ENCODE measurements at regions not wholly inside any gene's neighbourhood (a gene's known extent, or its start where the extent isn't known, plus 50 kb on each side); places are given as distances from the start of the nearest gene placed in this dataset.

DNA sequence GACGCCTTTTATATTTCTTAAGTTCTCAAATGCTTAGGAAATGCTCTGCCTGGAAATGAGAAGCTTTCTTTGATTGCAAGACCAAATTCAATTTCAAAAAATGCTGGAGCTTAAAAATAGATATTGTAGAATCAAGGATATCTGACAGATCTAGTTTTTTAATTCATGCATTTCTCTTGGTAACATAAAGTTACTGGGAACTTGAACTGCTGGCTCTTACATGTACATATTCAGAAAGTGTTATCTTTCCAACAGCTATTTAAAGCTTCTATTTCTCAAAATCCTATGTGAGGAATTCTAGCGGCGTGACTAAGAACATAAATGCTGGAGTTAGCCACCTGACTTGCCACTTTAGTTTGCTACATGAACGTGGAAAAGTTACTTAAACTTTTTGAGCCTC is 109.3 kb downstream of the C3orf38 start:
- TF ChIP-seq, protein P1, sequence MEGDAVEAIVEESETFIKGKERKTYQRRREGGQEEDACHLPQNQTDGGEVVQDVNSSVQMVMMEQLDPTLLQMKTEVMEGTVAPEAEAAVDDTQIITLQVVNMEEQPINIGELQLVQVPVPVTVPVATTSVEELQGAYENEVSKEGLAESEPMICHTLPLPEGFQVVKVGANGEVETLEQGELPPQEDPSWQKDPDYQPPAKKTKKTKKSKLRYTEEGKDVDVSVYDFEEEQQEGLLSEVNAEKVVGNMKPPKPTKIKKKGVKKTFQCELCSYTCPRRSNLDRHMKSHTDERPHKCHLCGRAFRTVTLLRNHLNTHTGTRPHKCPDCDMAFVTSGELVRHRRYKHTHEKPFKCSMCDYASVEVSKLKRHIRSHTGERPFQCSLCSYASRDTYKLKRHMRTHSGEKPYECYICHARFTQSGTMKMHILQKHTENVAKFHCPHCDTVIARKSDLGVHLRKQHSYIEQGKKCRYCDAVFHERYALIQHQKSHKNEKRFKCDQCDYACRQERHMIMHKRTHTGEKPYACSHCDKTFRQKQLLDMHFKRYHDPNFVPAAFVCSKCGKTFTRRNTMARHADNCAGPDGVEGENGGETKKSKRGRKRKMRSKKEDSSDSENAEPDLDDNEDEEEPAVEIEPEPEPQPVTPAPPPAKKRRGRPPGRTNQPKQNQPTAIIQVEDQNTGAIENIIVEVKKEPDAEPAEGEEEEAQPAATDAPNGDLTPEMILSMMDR (conservative IDR thresholded peaks at IDR 0.05 in 1 of 2, IDR thresholded peaks at IDR 0.05 in 1 of 2; ENCODE audit: extremely low read depth in 1 of 2, insufficient read depth in 1 of 2, low read depth in 1 of 2, low read length in 2 of 2), result no peak
- no peak for TF ChIP-seq EZH2 (IDR thresholded peaks at IDR 0.05; ENCODE audit: borderline replicate concordance, low read length)

Data from mammary epithelial cell (primary cell).